ENCODE measurements at regions not wholly inside any gene's neighbourhood (a gene's known extent, or its start where the extent isn't known, plus 50 kb on each side); places are given as distances from the start of the nearest gene placed in this dataset.
A peak's percentile ranks its signal among the peaks of the same experiment; 100 is the strongest.
"Not testable (repeated sequence)": the region's sequence is repeated elsewhere in the genome, so short reads cannot be mapped to it uniquely, and the experiment has no call there.

DNA sequence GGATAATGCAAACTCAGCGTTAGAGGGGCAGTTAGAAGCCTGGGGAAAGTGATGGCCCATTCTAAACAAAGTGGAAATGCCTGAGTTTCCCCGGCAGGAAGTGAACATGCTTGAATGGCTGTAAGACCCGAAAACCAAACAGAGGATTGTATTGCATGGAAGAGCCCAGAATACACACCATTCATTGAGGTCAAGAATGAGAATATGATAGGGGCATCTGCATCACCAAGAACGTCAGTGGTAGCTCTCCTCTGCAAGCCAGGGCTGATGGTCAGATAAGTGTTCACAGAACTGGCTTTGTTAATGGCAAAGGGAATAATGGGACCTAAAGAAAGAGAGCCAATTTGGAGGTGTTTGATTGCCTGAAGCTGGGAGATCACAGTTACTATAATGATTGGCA, 663.4 kb downstream of the KHDRBS2 start:
- DNase-seq (ENCODE audit: low spot score) = no peak

GRCh38 chr6:61614119-61614518, 671.9 kb downstream of the KHDRBS2 start:
- DNase-seq (ENCODE audit: low spot score) = no peak

GRCh38 chr6:61606500-61606899, 679.5 kb downstream of the KHDRBS2 start:
- no peak for DNase-seq (ENCODE audit: low spot score)

- not testable (repeated sequence) for DNase-seq (ENCODE audit: low spot score)
Observed at GRCh38 chr6:61605851-61606250, 680.2 kb downstream of the KHDRBS2 start.

- not testable (repeated sequence) for DNase-seq (ENCODE audit: low spot score)
Observed at GRCh38 chr6:61602171-61602570, 683.9 kb downstream of the KHDRBS2 start.

DNA sequence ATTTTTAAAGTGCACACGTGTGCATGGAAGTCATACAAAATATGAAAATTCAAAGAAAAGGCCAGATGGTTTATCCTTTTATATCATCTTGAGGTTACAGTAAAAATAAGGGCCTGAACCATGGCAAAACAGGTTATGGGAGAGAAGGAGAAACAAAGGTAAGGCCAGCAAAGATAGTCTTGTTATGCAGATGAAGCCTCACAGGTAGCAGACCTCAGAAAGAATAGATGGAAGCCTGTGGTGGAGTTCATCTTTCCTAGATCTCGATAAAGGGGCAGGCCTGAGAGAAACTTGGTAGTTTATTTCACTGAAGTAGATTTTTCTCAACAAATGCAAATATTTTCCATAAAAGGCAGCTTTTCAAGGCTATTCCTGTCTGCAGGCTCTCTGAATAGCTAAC, 693.8 kb downstream of the KHDRBS2 start:
- DNase-seq (ENCODE audit: low spot score) = no peak

DNA sequence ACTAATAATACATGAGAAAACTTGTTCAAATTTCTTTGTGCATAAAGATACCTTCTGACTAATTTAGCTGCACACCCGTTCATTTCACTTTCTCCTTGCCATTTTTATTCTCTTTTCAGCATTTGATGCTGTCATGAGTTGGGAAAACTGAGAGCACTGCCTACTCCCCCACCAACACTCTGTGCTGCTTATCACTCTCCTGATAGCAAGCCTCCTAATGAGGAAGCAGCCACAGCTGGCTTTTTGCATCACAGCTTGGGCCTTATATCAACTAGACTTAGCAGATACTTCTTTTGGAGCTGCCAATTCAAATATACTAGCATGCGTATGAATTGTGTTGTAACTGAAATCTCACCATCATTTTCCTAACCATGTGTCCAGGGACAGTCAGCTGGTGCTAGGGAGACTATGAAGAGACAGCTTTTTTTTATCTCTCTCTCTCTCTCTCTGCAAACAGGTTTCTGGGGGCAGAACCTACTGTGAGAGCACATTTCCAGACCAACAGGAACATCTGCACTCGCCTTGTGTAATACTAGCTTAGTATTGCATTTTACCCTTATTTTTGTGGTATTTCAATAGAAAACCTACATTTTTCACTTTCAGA, 699.0 kb downstream of the KHDRBS2 start:
- no peak for DNase-seq (ENCODE audit: low spot score)

- no peak for DNase-seq (ENCODE audit: low spot score)
Observed at GRCh38 chr6:61585504-61585903, 700.5 kb downstream of the KHDRBS2 start.

DNA sequence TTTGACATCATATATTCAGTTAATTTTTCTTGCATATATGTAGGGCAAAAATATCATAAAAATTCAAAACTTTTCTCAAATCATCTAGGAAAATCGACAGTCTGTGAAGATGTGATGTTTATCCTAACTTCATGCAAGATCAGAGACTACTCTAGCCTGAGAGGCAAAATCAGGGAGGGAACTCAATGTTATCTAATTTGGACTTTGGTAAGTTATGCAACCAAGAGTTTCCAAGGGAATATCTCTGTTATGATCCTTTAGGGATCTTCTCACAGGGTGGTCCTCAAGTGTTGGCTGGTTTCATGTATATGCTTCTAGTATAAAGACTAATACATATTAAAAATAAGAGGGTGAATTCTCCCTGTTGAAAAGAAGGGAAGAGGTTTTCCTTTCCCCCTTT, 723.9 kb downstream of the KHDRBS2 start:
- DNase-seq (ENCODE audit: low spot score) = no peak

GRCh38 chr6:61558796-61559195, 727.2 kb downstream of the KHDRBS2 start:
- DNase-seq (ENCODE audit: low spot score) = no peak

GRCh38 chr6:61555993-61556392, 730.0 kb downstream of the KHDRBS2 start:
- DNase-seq (ENCODE audit: low spot score) = peak; percentile 1

DNA sequence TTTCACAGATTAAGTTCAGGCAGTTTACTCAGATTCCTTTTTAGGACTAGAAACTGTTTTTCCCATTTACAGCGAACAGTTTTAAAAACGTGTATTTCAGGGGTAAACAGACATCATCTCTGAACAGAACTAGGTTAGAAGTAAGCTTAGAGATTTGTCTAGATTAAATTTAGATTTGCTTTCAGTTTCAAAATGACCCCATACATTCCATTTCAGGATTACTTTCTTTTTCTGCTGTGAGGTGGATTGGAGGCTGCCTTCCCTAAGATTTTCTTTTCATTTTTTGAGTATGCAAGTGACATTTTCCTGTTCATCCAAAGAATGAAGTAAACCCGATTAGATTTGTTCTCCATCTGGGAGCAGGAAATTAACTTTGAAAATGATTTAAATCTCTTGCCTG, 747.2 kb downstream of the KHDRBS2 start:
- DNase-seq (ENCODE audit: low spot score) = no peak

- DNase-seq (ENCODE audit: low spot score) = not testable (repeated sequence)
Observed at GRCh38 chr6:61532749-61533148, 753.3 kb downstream of the KHDRBS2 start.
